ENCODE measurements at regions not wholly inside any gene's neighbourhood (a gene's known extent, or its start where the extent isn't known, plus 50 kb on each side); places are given as distances from the start of the nearest gene placed in this dataset.

GRCh38 chr2:11983401-11983800 is 237.0 kb downstream of the LPIN1 start:
- TF ChIP-seq CTCF (IDR thresholded peaks at IDR 0.05) (no peak), POLR2A (IDR thresholded peaks at IDR 0.05) (no peak)

Measured in right lobe of liver (tissue), 4 donors.